Liver (tissue), 3 donors: ENCODE measurements at regions not wholly inside any gene's neighbourhood (a gene's known extent, or its start where the extent isn't known, plus 50 kb on each side); places are given as distances from the start of the nearest gene placed in this dataset.

Experiments
- ATF3 ChIP-seq: IDR thresholded peaks from 2 replicates; pipeline ENCODE4 v1.6.1; 2016; ENCODE audit warnings: antibody characterized with exemption
- CTCF ChIP-seq: fragments of 150-350 bp; IDR thresholded peaks from 2 replicates; pipeline ENCODE4 v1.5.1; 2017; ENCODE audit warnings: improper control_type of control experiment, low read depth, low read length; ENCODE audit not compliant: missing input control
- TAF1 ChIP-seq: conservative IDR thresholded peaks from 2 replicates; pipeline ENCODE4 v1.6.1; 2016; ENCODE audit warnings: antibody characterized with exemption, mild to moderate bottlenecking
- TF ChIP-seq, protein P1 (sequence below): IDR thresholded peaks from 2 replicates; pipeline ENCODE4 v1.6.1; 2016; ENCODE audit warnings: antibody characterized with exemption
- donor health status: healthy.
- donor health status: healthy.

DNA sequence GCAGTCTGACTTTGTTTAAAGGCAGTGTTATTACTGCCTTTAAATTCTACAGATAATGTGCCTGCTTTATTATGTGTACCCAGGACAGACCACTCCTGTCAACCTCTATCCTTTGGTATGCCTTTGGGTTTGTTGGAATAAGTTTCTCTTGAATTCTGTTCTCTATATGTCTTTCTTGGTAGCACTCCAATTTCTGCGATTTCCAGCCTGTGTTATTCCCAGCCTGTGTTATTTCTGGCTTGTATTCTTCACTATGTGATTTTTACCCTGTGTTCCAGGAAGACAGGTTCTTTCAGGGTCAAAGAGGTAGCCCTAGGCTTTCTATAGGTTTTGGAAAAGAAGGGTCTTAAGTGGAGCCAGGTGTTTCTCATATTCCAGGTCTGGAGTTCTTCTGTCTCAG, 407.4 kb upstream of the AZI2 start:
- TF ChIP-seq TAF1: no peak
- no peak for TF ChIP-seq CTCF
- TF ChIP-seq, protein P1, sequence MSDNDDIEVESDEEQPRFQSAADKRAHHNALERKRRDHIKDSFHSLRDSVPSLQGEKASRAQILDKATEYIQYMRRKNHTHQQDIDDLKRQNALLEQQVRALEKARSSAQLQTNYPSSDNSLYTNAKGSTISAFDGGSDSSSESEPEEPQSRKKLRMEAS: no peak
- TF ChIP-seq ATF3: no peak
